ENCODE measurements at regions not wholly inside any gene's neighbourhood (a gene's known extent, or its start where the extent isn't known, plus 50 kb on each side); places are given as distances from the start of the nearest gene placed in this dataset.
A peak's percentile ranks its signal among the peaks of the same experiment; 100 is the strongest.

GRCh38 chr13:53907891-53908290 is 879.3 kb downstream of the OLFM4 start:
- H3K4me3 ChIP-seq: no peak overlapping the region
- TF ChIP-seq CTCF (IDR thresholded peaks at IDR 0.05): no peak
- intact Hi-C loops (cut with DNase I, micrococcal nuclease): no loop called here
- no peak for ATAC-seq
- H3K4me1 ChIP-seq (ENCODE audit: low read depth): no peaks in the 10 kb centered on the region
- H3K9me3 ChIP-seq: peaks cover 13% of the 10 kb centered on the region
- H3K36me3 ChIP-seq (ENCODE audit: low read depth): no peaks in the 10 kb centered on the region
- DNase-seq: no peak

- Histone ChIP-seq H3K9me3 (peaks cover 31% of the 10 kb centered on the region), H3K4me1 (ENCODE audit: low read depth) (no peaks in the 10 kb centered on the region), H3K4me3 (no peak overlapping the region), H3K36me3 (ENCODE audit: low read depth) (no peaks in the 10 kb centered on the region)
- ATAC-seq: no peak
- peak in 1 of 3 donors; percentile 34 for DNase-seq
- no peak for TF ChIP-seq CTCF (IDR thresholded peaks at IDR 0.05)
- intact Hi-C loops (cut with DNase I, micrococcal nuclease): no loop called here
These were observed 892.3 kb downstream of the OLFM4 start for GRCh38 chr13:53920916-53921315.

GRCh38 chr13:53921473-53921872 is 892.9 kb downstream of the OLFM4 start:
- Histone ChIP-seq H3K4me3 (no peak overlapping the region), H3K9me3 (peaks cover 34% of the 10 kb centered on the region), H3K4me1 (ENCODE audit: low read depth) (no peaks in the 10 kb centered on the region), H3K36me3 (ENCODE audit: low read depth) (no peaks in the 10 kb centered on the region)
- intact Hi-C loops (cut with DNase I, micrococcal nuclease): no loop called here
- DNase-seq (peak in 1 of 3 donors; percentile 35), ATAC-seq (no peak)
- no peak for TF ChIP-seq CTCF (IDR thresholded peaks at IDR 0.05)

- TF ChIP-seq CTCF (IDR thresholded peaks at IDR 0.05): no peak
- H3K4me3 ChIP-seq: no peak overlapping the region
- no peaks in the 10 kb centered on the region for H3K4me1 ChIP-seq (ENCODE audit: low read depth)
- intact Hi-C loops (cut with DNase I, micrococcal nuclease): no loop called here
- H3K9me3 ChIP-seq: peaks cover 16% of the 10 kb centered on the region
- H3K36me3 ChIP-seq (ENCODE audit: low read depth): no peaks in the 10 kb centered on the region
- DNase-seq: no peak
- ATAC-seq: no peak
These were observed 913.1 kb downstream of the OLFM4 start for GRCh38 chr13:53941588-53942190.

GRCh38 chr13:53946500-53946899 is 917.9 kb downstream of the OLFM4 start:
- intact Hi-C loops (cut with DNase I, micrococcal nuclease): no loop called here
- no peak for TF ChIP-seq CTCF (IDR thresholded peaks at IDR 0.05)
- Histone ChIP-seq H3K9me3 (peaks cover 9% of the 10 kb centered on the region), H3K4me3 (no peak overlapping the region), H3K4me1 (ENCODE audit: low read depth) (no peaks in the 10 kb centered on the region), H3K36me3 (ENCODE audit: low read depth) (no peaks in the 10 kb centered on the region)
- DNase-seq: no peak
- ATAC-seq: no peak

GRCh38 chr13:53953183-53953582 is 924.6 kb downstream of the OLFM4 start:
- TF ChIP-seq CTCF (IDR thresholded peaks at IDR 0.05): no peak
- ATAC-seq: no peak
- intact Hi-C loops (cut with DNase I, micrococcal nuclease): no loop called here
- H3K9me3 ChIP-seq: peaks cover 14% of the 10 kb centered on the region
- H3K4me1 ChIP-seq (ENCODE audit: low read depth): no peaks in the 10 kb centered on the region
- no peaks in the 10 kb centered on the region for H3K36me3 ChIP-seq (ENCODE audit: low read depth)
- H3K4me3 ChIP-seq: no peak overlapping the region
- DNase-seq: no peak
